GM23338 (cell line): ENCODE measurements at regions not wholly inside any gene's neighbourhood (a gene's known extent, or its start where the extent isn't known, plus 50 kb on each side); places are given as distances from the start of the nearest gene placed in this dataset.

Source experiments
- CREB1 ChIP-seq: fragments of 250-450 bp; sonication (Bioruptor Pico); IDR thresholded peaks from 2 replicates; pipeline ENCODE4 v1.5.0; 2020; ENCODE audit warnings: low read depth, mild to moderate bottlenecking, moderate library complexity
- EZH2 ChIP-seq: fragments of 200-600 bp; sonication (generic); IDR thresholded peaks from one replicate; pipeline ENCODE4 v1.8.0; 2017; ENCODE audit warnings: antibody characterized with exemption, mild to moderate bottlenecking, low read depth; ENCODE audit not compliant: unreplicated experiment
- EZH2phosphoT487 ChIP-seq: fragments of 200-600 bp; sonication (generic); IDR thresholded peaks from one replicate; pipeline ENCODE4 v1.8.1; 2018; ENCODE audit warnings: antibody characterized with exemption; ENCODE audit not compliant: unreplicated experiment
- JUNB ChIP-seq: IDR thresholded peaks from one replicate; pipeline ENCODE4 v1.6.1; 2016; ENCODE audit warnings: antibody characterized with exemption; ENCODE audit not compliant: unreplicated experiment
- NANOG ChIP-seq: IDR thresholded peaks from 2 replicates; pipeline ENCODE4 v1.6.1; 2016; ENCODE audit warnings: antibody characterized with exemption, borderline replicate concordance
- POLR2AphosphoS5 ChIP-seq: IDR thresholded peaks from 2 replicates; pipeline ENCODE4 v1.6.1; 2016; ENCODE audit warnings: antibody characterized with exemption, low read depth
- STAT1 ChIP-seq: IDR thresholded peaks from one replicate; pipeline ENCODE4 v1.6.1; 2016; ENCODE audit warnings: antibody characterized with exemption; ENCODE audit not compliant: unreplicated experiment
- ZNF114 ChIP-seq: fragments of 250-450 bp; sonication (Bioruptor Pico); IDR thresholded peaks from 2 replicates; pipeline ENCODE4 v1.5.0; 2020; ENCODE audit warnings: mild to moderate bottlenecking, moderate library complexity
- TF ChIP-seq, protein P1 (sequence below), 2 experiments: fragments of 200-600 bp in 1 of 2; sonication (generic) in 1 of 2; conservative IDR thresholded peaks; 2 replicates each; pipeline versions ENCODE4 v1.5.1 to v1.6.1; 2016 to 2017; ENCODE audit warnings: antibody characterized with exemption in 2 of 2, low read depth in 2 of 2, mild to moderate bottlenecking in 2 of 2, moderate library complexity in 1 of 2
- TF ChIP-seq, protein P2 (sequence below): IDR thresholded peaks from one replicate; pipeline ENCODE4 v1.6.1; 2018; ENCODE audit warnings: antibody characterized with exemption; ENCODE audit not compliant: unreplicated experiment

DNA sequence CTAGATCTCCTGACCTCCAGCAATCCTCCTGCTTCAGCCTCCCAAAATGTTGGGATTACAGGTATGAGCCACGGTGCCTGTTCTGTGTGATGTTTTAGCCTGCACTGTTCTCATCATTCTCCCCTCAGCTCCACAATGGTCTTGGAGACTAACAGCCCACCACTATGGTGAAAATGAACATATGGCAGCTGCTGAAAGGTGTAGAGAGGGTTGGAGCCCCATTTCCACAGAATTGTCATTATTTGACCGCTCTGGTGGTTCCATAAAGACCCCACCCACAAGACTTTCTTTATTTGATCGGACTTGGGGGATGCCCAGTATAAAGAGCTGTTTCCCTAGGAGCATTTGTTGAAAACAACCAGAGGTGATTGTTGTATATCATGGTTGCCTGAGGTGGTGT is 67.9 kb upstream of the SEPTIN5 start:
- TF ChIP-seq, protein P1, sequence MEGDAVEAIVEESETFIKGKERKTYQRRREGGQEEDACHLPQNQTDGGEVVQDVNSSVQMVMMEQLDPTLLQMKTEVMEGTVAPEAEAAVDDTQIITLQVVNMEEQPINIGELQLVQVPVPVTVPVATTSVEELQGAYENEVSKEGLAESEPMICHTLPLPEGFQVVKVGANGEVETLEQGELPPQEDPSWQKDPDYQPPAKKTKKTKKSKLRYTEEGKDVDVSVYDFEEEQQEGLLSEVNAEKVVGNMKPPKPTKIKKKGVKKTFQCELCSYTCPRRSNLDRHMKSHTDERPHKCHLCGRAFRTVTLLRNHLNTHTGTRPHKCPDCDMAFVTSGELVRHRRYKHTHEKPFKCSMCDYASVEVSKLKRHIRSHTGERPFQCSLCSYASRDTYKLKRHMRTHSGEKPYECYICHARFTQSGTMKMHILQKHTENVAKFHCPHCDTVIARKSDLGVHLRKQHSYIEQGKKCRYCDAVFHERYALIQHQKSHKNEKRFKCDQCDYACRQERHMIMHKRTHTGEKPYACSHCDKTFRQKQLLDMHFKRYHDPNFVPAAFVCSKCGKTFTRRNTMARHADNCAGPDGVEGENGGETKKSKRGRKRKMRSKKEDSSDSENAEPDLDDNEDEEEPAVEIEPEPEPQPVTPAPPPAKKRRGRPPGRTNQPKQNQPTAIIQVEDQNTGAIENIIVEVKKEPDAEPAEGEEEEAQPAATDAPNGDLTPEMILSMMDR (conservative IDR thresholded peaks at IDR 0.05; ENCODE audit: low read depth in 2 of 2) = no peak
- TF ChIP-seq POLR2AphosphoS5 (no peak), CREB1 (CRISPR knock-in tag) (no peak), EZH2 (no peak), EZH2phosphoT487 (no peak), ZNF114 (no peak), JUNB (no peak), STAT1 (no peak), NANOG (no peak)
- TF ChIP-seq, protein P2, sequence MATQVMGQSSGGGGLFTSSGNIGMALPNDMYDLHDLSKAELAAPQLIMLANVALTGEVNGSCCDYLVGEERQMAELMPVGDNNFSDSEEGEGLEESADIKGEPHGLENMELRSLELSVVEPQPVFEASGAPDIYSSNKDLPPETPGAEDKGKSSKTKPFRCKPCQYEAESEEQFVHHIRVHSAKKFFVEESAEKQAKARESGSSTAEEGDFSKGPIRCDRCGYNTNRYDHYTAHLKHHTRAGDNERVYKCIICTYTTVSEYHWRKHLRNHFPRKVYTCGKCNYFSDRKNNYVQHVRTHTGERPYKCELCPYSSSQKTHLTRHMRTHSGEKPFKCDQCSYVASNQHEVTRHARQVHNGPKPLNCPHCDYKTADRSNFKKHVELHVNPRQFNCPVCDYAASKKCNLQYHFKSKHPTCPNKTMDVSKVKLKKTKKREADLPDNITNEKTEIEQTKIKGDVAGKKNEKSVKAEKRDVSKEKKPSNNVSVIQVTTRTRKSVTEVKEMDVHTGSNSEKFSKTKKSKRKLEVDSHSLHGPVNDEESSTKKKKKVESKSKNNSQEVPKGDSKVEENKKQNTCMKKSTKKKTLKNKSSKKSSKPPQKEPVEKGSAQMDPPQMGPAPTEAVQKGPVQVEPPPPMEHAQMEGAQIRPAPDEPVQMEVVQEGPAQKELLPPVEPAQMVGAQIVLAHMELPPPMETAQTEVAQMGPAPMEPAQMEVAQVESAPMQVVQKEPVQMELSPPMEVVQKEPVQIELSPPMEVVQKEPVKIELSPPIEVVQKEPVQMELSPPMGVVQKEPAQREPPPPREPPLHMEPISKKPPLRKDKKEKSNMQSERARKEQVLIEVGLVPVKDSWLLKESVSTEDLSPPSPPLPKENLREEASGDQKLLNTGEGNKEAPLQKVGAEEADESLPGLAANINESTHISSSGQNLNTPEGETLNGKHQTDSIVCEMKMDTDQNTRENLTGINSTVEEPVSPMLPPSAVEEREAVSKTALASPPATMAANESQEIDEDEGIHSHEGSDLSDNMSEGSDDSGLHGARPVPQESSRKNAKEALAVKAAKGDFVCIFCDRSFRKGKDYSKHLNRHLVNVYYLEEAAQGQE = no peak
